Cardiac fibroblast (primary cell): ENCODE measurements at regions not wholly inside any gene's neighbourhood (a gene's known extent, or its start where the extent isn't known, plus 50 kb on each side); places are given as distances from the start of the nearest gene placed in this dataset.

Source experiments
- DNase-seq, 2 donors: peaks; one replicate each; pipeline versions ENCODE4 v3.0.0 to v3.0.0-alpha.2; 2010; ENCODE audit warnings: low read depth in 2 of 2
- H3K4me3 ChIP-seq, 2 donors: replicated peaks in 1 of 2; 1 replicate in 1 of 2; 2 replicates in 1 of 2; pipeline ENCODE4 v1.5.1; 2011; ENCODE audit warnings: low read depth in 2 of 2, low read length in 2 of 2, mild to moderate bottlenecking in 2 of 2, moderate library complexity in 1 of 2
- CTCF ChIP-seq: IDR thresholded peaks from one replicate; pipeline ENCODE4 v1.5.1; 2011; ENCODE audit warnings: low read depth, mild to moderate bottlenecking, low read length, inconsistent platforms

GRCh38 chr20:48325656-48326433 is 502.0 kb downstream of the PREX1 start:
- no peak for DNase-seq
- TF ChIP-seq CTCF: no peak

DNA sequence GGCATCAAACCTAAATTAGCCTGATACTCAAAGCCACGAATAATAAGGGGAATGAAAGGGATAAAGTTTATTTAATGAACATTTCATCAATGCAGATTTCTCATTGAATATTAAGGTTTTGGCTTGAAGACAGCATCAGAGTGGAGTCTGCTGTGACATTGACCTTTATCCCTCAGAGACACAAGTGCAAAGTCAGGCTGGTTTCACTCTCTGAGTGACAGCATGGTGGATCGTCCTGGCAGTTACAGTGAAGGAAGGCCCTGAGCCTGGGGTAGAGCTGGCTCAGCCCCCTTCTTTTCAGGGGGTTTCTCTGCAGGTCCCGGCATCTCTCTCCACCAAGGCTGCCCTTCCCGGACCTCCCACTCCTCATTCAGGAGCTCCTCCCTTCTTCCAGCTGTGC is 503.1 kb downstream of the PREX1 start:
- H3K4me3 ChIP-seq: no peak overlapping the region
- no peak for TF ChIP-seq CTCF

More at GRCh38 chr20:48325656-48326433, 502.0 kb downstream of the PREX1 start:
- no peak overlapping the region for H3K4me3 ChIP-seq

GRCh38 chr20:48321271-48321670 is 506.5 kb downstream of the PREX1 start:
- no peak overlapping the region for H3K4me3 ChIP-seq
- no peak for DNase-seq
- no peak for TF ChIP-seq CTCF

More for the DNA sequence above, 503.1 kb downstream of the PREX1 start:
- DNase-seq: no peak

DNA sequence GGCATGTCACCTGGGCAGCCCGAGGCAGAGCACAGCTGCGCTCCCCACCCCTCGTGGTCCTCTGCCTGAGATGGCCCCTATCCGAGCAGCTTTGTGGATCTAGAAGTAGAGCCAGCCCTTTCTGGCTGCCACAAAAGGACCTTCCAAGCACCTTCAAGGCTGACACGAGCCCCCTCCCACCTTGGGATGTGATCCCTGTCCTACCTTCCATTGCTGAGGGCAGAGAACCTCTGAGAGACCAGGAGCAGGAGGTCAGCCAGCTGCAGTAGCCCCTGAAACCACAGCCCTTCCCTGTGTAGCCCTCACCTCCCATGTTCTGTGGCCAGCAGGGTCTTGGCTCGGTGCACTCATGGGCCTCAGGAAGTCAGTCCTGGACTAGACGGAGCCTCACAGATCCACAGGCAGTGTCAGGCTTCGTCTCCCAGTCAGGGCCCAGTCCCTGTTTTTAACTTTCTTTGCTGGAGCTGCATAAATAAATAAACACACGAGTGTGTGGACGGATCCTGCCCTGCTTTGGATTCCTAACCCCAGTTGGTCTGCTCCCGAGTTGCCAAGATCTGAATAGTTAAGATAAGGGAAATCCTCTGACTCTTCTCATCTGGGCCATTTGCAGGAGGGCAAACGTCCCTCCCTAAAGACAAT is 507.7 kb downstream of the PREX1 start:
- no peak for TF ChIP-seq CTCF
- no peak for DNase-seq
- no peak overlapping the region for H3K4me3 ChIP-seq

- H3K4me3 ChIP-seq: no peak overlapping the region
- no peak for DNase-seq
- TF ChIP-seq CTCF: no peak
Measured at GRCh38 chr20:48317578-48317977, 510.2 kb downstream of the PREX1 start.

- no peak for DNase-seq
- no peak overlapping the region for H3K4me3 ChIP-seq
- TF ChIP-seq CTCF: no peak
Measured at GRCh38 chr20:48314925-48315592, 512.7 kb downstream of the PREX1 start.
